T-helper 1 cell (primary cell): ENCODE measurements at regions not wholly inside any gene's neighbourhood (a gene's known extent, or its start where the extent isn't known, plus 50 kb on each side); places are given as distances from the start of the nearest gene placed in this dataset.

Source experiments
- DNase-seq, 5 donors: peaks; one replicate each; pipeline ENCODE4 v3.0.0-alpha.2; 2012 to 2020

- DNase-seq, result no peak
Measured at GRCh38 chr2:51151490-51152140, 119.7 kb upstream of the NRXN1 start.

GRCh38 chr2:51149725-51150124, 117.8 kb upstream of the NRXN1 start:
- DNase-seq, result no peak

GRCh38 chr2:51145761-51146160, 113.8 kb upstream of the NRXN1 start:
- no peak for DNase-seq

- DNase-seq, result no peak
Measured at GRCh38 chr2:51120754-51121280, 88.9 kb upstream of the NRXN1 start.

- DNase-seq, result no peak
Measured at GRCh38 chr2:51111532-51111931, 79.6 kb upstream of the NRXN1 start.

- no peak for DNase-seq
Measured at GRCh38 chr2:51108794-51109193, 76.9 kb upstream of the NRXN1 start.

GRCh38 chr2:51107841-51108240, 75.9 kb upstream of the NRXN1 start:
- no peak for DNase-seq

GRCh38 chr2:51105811-51106210, 73.9 kb upstream of the NRXN1 start:
- no peak for DNase-seq

GRCh38 chr2:51103205-51103604, 71.3 kb upstream of the NRXN1 start:
- DNase-seq, result no peak

GRCh38 chr2:51093016-51093415, 61.1 kb upstream of the NRXN1 start:
- DNase-seq, result no peak

- DNase-seq, result no peak
Measured at GRCh38 chr2:51085420-51086068, 53.6 kb upstream of the NRXN1 start.

- no peak for DNase-seq
Measured at GRCh38 chr2:51084750-51085149, 52.8 kb upstream of the NRXN1 start.
